ENCODE measurements at regions not wholly inside any gene's neighbourhood (a gene's known extent, or its start where the extent isn't known, plus 50 kb on each side); places are given as distances from the start of the nearest gene placed in this dataset.
"Not testable (repeated sequence)": the region's sequence is repeated elsewhere in the genome, so short reads cannot be mapped to it uniquely, and the experiment has no call there.

GRCh38 chr12:38166225-38166624 lies 150.3 kb upstream of the ALG10B start:
- DNase-seq, result no peak
- Histone ChIP-seq H3K27me3 (no peaks in the 10 kb centered on the region), H3K4me3 (no peak overlapping the region), H3K27ac (no peak overlapping the region), H3K36me3 (replicated peaks in 1 of 2) (no peaks in the 10 kb centered on the region), H3K4me1 (replicated peaks in 1 of 2) (no peaks in the 10 kb centered on the region), H3K9me3 (replicated peaks in 1 of 3) (no peaks in the 10 kb centered on the region)
- intact Hi-C loops (cut with DNase I), result no loop called here
- TF ChIP-seq, protein P1, sequence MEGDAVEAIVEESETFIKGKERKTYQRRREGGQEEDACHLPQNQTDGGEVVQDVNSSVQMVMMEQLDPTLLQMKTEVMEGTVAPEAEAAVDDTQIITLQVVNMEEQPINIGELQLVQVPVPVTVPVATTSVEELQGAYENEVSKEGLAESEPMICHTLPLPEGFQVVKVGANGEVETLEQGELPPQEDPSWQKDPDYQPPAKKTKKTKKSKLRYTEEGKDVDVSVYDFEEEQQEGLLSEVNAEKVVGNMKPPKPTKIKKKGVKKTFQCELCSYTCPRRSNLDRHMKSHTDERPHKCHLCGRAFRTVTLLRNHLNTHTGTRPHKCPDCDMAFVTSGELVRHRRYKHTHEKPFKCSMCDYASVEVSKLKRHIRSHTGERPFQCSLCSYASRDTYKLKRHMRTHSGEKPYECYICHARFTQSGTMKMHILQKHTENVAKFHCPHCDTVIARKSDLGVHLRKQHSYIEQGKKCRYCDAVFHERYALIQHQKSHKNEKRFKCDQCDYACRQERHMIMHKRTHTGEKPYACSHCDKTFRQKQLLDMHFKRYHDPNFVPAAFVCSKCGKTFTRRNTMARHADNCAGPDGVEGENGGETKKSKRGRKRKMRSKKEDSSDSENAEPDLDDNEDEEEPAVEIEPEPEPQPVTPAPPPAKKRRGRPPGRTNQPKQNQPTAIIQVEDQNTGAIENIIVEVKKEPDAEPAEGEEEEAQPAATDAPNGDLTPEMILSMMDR (IDR thresholded peaks at IDR 0.05), result no peak
- no peak for TF ChIP-seq POLR2A (IDR thresholded peaks at IDR 0.05)
- WGBS, 4 donors, result 78 to 85% (median 83%) methylated on average over 2 of the region's 2 CpGs

DNA sequence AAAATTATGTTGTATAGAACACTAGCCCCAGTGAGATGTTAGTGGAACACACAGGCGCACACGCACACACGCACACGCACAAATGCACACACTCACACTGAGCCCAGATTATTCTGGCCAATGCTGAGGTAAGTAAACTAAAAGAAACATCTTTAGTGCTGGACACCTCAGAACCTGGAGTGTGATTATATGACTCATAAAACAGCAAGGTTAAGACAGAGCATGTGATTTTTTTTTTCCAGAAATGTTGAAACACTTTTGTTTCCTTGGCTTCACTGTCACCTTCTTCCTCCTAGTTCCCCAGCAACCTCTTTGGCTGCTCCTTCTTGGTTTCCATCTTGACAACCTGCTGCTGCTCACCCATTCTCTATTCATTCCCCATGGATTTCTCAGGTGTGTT lies 141.0 kb upstream of the ALG10B start:
- H3K4me1 ChIP-seq (replicated peaks in 1 of 2), result no peaks in the 10 kb centered on the region
- no peak for DNase-seq
- H3K4me3 ChIP-seq, result no peak overlapping the region
- TF ChIP-seq, protein P1 (IDR thresholded peaks at IDR 0.05), result no peak
- no peak for TF ChIP-seq POLR2A (IDR thresholded peaks at IDR 0.05)
- H3K27ac ChIP-seq, result no peak overlapping the region
- no peaks in the 10 kb centered on the region for H3K36me3 ChIP-seq (replicated peaks in 1 of 2)
- WGBS, 4 donors, result 76 to 93% (median 82%) methylated on average over 4 of the region's 4 CpGs
- intact Hi-C loops (cut with DNase I), result no loop called here
- H3K9me3 ChIP-seq (replicated peaks in 1 of 3), result no peaks in the 10 kb centered on the region
- H3K27me3 ChIP-seq, result no peaks in the 10 kb centered on the region

- H3K36me3 ChIP-seq (replicated peaks in 1 of 2); H3K27ac ChIP-seq; H3K4me3 ChIP-seq; intact Hi-C loops (cut with DNase I); DNase-seq; H3K9me3 ChIP-seq (replicated peaks in 1 of 3); H3K27me3 ChIP-seq; H3K4me1 ChIP-seq (replicated peaks in 1 of 2): not testable (repeated sequence)
- 29 to 90% (median 75%) methylated on average over 1 of the region's 1 CpG; no CpG with 5 or more reads in 1 of the 4 donors for WGBS, 4 donors
Measured at GRCh38 chr12:38183617-38184016, 133.0 kb upstream of the ALG10B start.

GRCh38 chr12:38197286-38197685 lies 119.3 kb upstream of the ALG10B start:
- H3K4me3 ChIP-seq; H3K36me3 ChIP-seq (replicated peaks in 1 of 2); H3K9me3 ChIP-seq (replicated peaks in 1 of 3); H3K27ac ChIP-seq; H3K27me3 ChIP-seq; intact Hi-C loops (cut with DNase I); DNase-seq; H3K4me1 ChIP-seq (replicated peaks in 1 of 2): not testable (repeated sequence)
- 50 to 74% (median 63%) methylated on average over 1 of the region's 1 CpG for WGBS, 4 donors

GRCh38 chr12:38201461-38202276 lies 114.9 kb upstream of the ALG10B start:
- no peak for DNase-seq
- H3K4me1 ChIP-seq (replicated peaks in 1 of 2), result no peaks in the 10 kb centered on the region
- intact Hi-C loops (cut with DNase I), result no loop called here
- H3K4me3 ChIP-seq, result no peak overlapping the region
- H3K9me3 ChIP-seq (replicated peaks in 1 of 3), result no peaks in the 10 kb centered on the region
- no peaks in the 10 kb centered on the region for H3K36me3 ChIP-seq (replicated peaks in 1 of 2)
- no peak for TF ChIP-seq POLR2A (IDR thresholded peaks at IDR 0.05)
- TF ChIP-seq, protein P1 (IDR thresholded peaks at IDR 0.05), result no peak
- no peak overlapping the region for H3K27ac ChIP-seq
- no peaks in the 10 kb centered on the region for H3K27me3 ChIP-seq
- 84 to 94% (median 91%) methylated on average over 13 to 41 of the region's 41 CpGs for WGBS, 4 donors

All from adrenal gland (tissue), 9 donors.